Osteocyte (in vitro differentiated cells): ENCODE measurements at regions not wholly inside any gene's neighbourhood (a gene's known extent, or its start where the extent isn't known, plus 50 kb on each side); places are given as distances from the start of the nearest gene placed in this dataset.

Source experiments
- DNase-seq: peaks from one replicate; pipeline ENCODE4 v3.0.0; 2021; ENCODE audit warnings: mixed read lengths; ENCODE audit not compliant: unreplicated experiment; ENCODE audit errors: extremely low spot score
- H3K27ac Mint-ChIP-seq: one replicate; pipeline ENCODE4 v1.8.0; 2021; ENCODE audit warnings: mild to moderate bottlenecking, mixed read lengths; ENCODE audit not compliant: unreplicated experiment
- H3K27me3 Mint-ChIP-seq: one replicate; pipeline ENCODE4 v1.8.0; 2021; ENCODE audit warnings: mixed read lengths; ENCODE audit not compliant: unreplicated experiment
- H3K36me3 Mint-ChIP-seq: one replicate; pipeline ENCODE4 v1.8.0; 2021; ENCODE audit warnings: mixed read lengths; ENCODE audit not compliant: unreplicated experiment
- H3K4me1 Mint-ChIP-seq: one replicate; pipeline ENCODE4 v1.8.0; 2021; ENCODE audit warnings: mixed read lengths; ENCODE audit not compliant: unreplicated experiment
- H3K4me3 Mint-ChIP-seq: one replicate; pipeline ENCODE4 v1.8.0; 2021; ENCODE audit warnings: mild to moderate bottlenecking, moderate library complexity, mixed read lengths; ENCODE audit not compliant: unreplicated experiment
- H3K9me3 Mint-ChIP-seq: one replicate; pipeline ENCODE4 v1.8.0; 2021; ENCODE audit warnings: mixed read lengths; ENCODE audit not compliant: unreplicated experiment
- CTCF ChIP-seq: fragments of 200-600 bp; sonication (generic); IDR thresholded peaks from 2 replicates; pipeline ENCODE4 v1.5.0; 2021; ENCODE audit warnings: antibody characterized with exemption, mild to moderate bottlenecking, moderate library complexity

GRCh38 chr10:30178356-30178964 is 119.1 kb upstream of the JCAD start:
- Mint-ChIP-seq H3K4me3 (no peak overlapping the region), H3K36me3 (no peaks in the 10 kb centered on the region), H3K27me3 (no peaks in the 10 kb centered on the region), H3K27ac (no peak overlapping the region), H3K4me1 (peaks cover 34% of the 10 kb centered on the region), H3K9me3 (no peaks in the 10 kb centered on the region)
- no peak for DNase-seq
- no peak for TF ChIP-seq CTCF

GRCh38 chr10:30176776-30177533 is 117.6 kb upstream of the JCAD start:
- Mint-ChIP-seq H3K27ac (no peak overlapping the region), H3K36me3 (no peaks in the 10 kb centered on the region), H3K27me3 (no peaks in the 10 kb centered on the region), H3K4me3 (no peak overlapping the region), H3K9me3 (no peaks in the 10 kb centered on the region), H3K4me1 (peaks cover 29% of the 10 kb centered on the region)
- DNase-seq = no peak
- TF ChIP-seq CTCF = no peak

- no peak overlapping the region for H3K4me3 Mint-ChIP-seq
- H3K4me1 Mint-ChIP-seq = peaks cover 29% of the 10 kb centered on the region
- H3K27me3 Mint-ChIP-seq = no peaks in the 10 kb centered on the region
- H3K27ac Mint-ChIP-seq = no peak overlapping the region
- TF ChIP-seq CTCF = no peak
- H3K36me3 Mint-ChIP-seq = no peaks in the 10 kb centered on the region
- no peaks in the 10 kb centered on the region for H3K9me3 Mint-ChIP-seq
- DNase-seq = no peak
These were observed 116.8 kb upstream of the JCAD start for GRCh38 chr10:30176182-30176581.

- Mint-ChIP-seq H3K9me3 (no peaks in the 10 kb centered on the region), H3K27me3 (no peaks in the 10 kb centered on the region), H3K36me3 (peaks cover 1% of the 10 kb centered on the region), H3K4me3 (no peak overlapping the region), H3K4me1 (peaks cover 22% of the 10 kb centered on the region), H3K27ac (peak overlapping the region; percentile 23)
- TF ChIP-seq CTCF = no peak
- no peak for DNase-seq
These were observed 113.3 kb upstream of the JCAD start for GRCh38 chr10:30172673-30173072.

- no peak for TF ChIP-seq CTCF
- Mint-ChIP-seq H3K36me3 (peaks cover 1% of the 10 kb centered on the region), H3K27ac (no peak overlapping the region), H3K9me3 (no peaks in the 10 kb centered on the region), H3K4me1 (peaks cover 19% of the 10 kb centered on the region), H3K4me3 (no peak overlapping the region), H3K27me3 (no peaks in the 10 kb centered on the region)
- DNase-seq = no peak
These were observed 112.7 kb upstream of the JCAD start for GRCh38 chr10:30172091-30172490.
